Mesendoderm (in vitro differentiated cells): ENCODE measurements at regions not wholly inside any gene's neighbourhood (a gene's known extent, or its start where the extent isn't known, plus 50 kb on each side); places are given as distances from the start of the nearest gene placed in this dataset.

Source experiments
- DNase-seq: peaks from one replicate; pipeline ENCODE4 v3.0.0; 2013
- H2AK5ac ChIP-seq: 2 replicates; pipeline ENCODE4 v1.6.1; 2013; ENCODE audit warnings: low read length, inconsistent platforms
- H2BK120ac ChIP-seq: 2 replicates; pipeline ENCODE4 v1.6.1; 2013; ENCODE audit warnings: low read depth, mild to moderate bottlenecking, low read length, moderate library complexity, mixed read lengths
- H2BK15ac ChIP-seq: replicated peaks from 2 replicates; pipeline ENCODE4 v1.6.1; 2013; ENCODE audit warnings: low read depth, mild to moderate bottlenecking, moderate library complexity
- H2BK5ac ChIP-seq: 2 replicates; pipeline ENCODE4 v1.6.1; 2013; ENCODE audit warnings: low read length, inconsistent platforms
- H3K18ac ChIP-seq: 2 replicates; pipeline ENCODE4 v1.6.1; 2013; ENCODE audit warnings: mild to moderate bottlenecking, low read length, mixed read lengths
- H3K23ac ChIP-seq: one replicate; pipeline ENCODE4 v1.6.1; 2013; ENCODE audit warnings: low read length
- H3K27ac ChIP-seq: 2 replicates; pipeline ENCODE4 v1.5.1; 2013; ENCODE audit warnings: low read depth, mild to moderate bottlenecking, inconsistent platforms, low read length, moderate library complexity
- H3K27me3 ChIP-seq: 2 replicates; pipeline ENCODE4 v1.6.1; 2013; ENCODE audit warnings: low read length, control low read depth, mild to moderate bottlenecking, inconsistent platforms; ENCODE audit not compliant: insufficient read depth, poor library complexity
- H3K36me3 ChIP-seq: 2 replicates; pipeline ENCODE4 v1.6.1; 2013; ENCODE audit warnings: low read length, inconsistent platforms; ENCODE audit not compliant: control insufficient read depth, insufficient read depth
- H3K4ac ChIP-seq: one replicate; pipeline ENCODE4 v1.6.1; 2013; ENCODE audit warnings: low read depth, mild to moderate bottlenecking, low read length, moderate library complexity
- H3K4me1 ChIP-seq: 2 replicates; pipeline ENCODE4 v1.6.1; 2013; ENCODE audit warnings: low read depth, low read length, inconsistent platforms; ENCODE audit not compliant: control insufficient read depth
- H3K4me2 ChIP-seq: 2 replicates; pipeline ENCODE4 v1.6.1; 2013; ENCODE audit warnings: low read length
- H3K4me3 ChIP-seq: 2 replicates; pipeline ENCODE4 v1.5.1; 2013; ENCODE audit warnings: mild to moderate bottlenecking, low read length
- H3K56ac ChIP-seq: one replicate; pipeline ENCODE4 v1.6.1; 2013; ENCODE audit warnings: low read length
- H3K79me1 ChIP-seq: 2 replicates; pipeline ENCODE4 v1.6.1; 2013; ENCODE audit warnings: low read length, inconsistent platforms
- H3K79me2 ChIP-seq: 2 replicates; pipeline ENCODE4 v1.6.1; 2013; ENCODE audit warnings: mild to moderate bottlenecking, low read length; ENCODE audit not compliant: control insufficient read depth, insufficient read depth
- H3K9ac ChIP-seq: 2 replicates; pipeline ENCODE4 v1.6.1; 2013; ENCODE audit warnings: low read length, inconsistent platforms
- H4K5ac ChIP-seq: one replicate; pipeline ENCODE4 v1.6.1; 2013; ENCODE audit warnings: low read length
- H4K8ac ChIP-seq: one replicate; pipeline ENCODE4 v1.6.1; 2013; ENCODE audit warnings: low read depth, mild to moderate bottlenecking, control low read depth, low read length, moderate library complexity
- WGBS: extraction: QIAGEN DNeasy Blood & Tissue Kit; methylation state at CpG from one replicate; pipeline ENCODE4 v1.1.7; 2013; ENCODE audit warnings: low lambda C conversion rate, missing lambda C conversion rate; ENCODE audit not compliant: insufficient coverage; ENCODE audit errors: extremely low coverage; 5-methylcytosine and 5-hydroxymethylcytosine counted together

GRCh38 chrX:121298499-121298898 lies 251.1 kb downstream of the GLUD2 start:
- Histone ChIP-seq H3K4me1 (no peaks in the 10 kb centered on the region), H3K4me3 (no peak overlapping the region), H2AK5ac (no peak overlapping the region), H2BK15ac (no peak overlapping the region), H3K79me2 (no peaks in the 10 kb centered on the region), H4K5ac (no peak overlapping the region), H3K27ac (no peak overlapping the region), H4K8ac (no peak overlapping the region), H3K23ac (no peak overlapping the region), H3K4ac (no peak overlapping the region), H2BK120ac (no peak overlapping the region), H3K56ac (no peak overlapping the region), H3K36me3 (no peaks in the 10 kb centered on the region), H3K27me3 (no peaks in the 10 kb centered on the region), H3K9ac (no peak overlapping the region), H3K4me2 (no peak overlapping the region), H3K79me1 (no peaks in the 10 kb centered on the region), H3K18ac (no peak overlapping the region), H2BK5ac (no peak overlapping the region)
- DNase-seq: no peak
- no CpG with 5 or more reads among the region's 1 CpG for WGBS

DNA sequence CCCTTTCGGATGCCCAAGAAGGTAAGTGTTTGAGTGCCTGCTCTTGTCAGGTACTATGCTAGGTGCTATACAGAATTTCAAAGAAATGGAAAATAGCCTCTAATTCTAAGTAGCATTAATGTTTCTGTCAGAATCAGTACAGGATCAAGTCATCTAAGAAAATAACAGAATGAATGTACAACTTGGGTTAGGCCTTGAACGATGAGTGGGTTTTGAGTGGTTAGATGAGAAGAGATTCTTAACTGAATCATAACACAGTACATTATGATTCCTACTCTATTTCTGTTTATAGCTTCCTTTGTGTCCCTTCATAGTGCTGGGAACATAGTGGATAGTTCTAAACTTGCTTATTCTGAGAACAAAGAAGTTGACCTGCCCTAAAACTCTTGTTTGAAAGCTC lies 253.9 kb downstream of the GLUD2 start:
- Histone ChIP-seq H3K18ac (no peak overlapping the region), H4K5ac (no peak overlapping the region), H3K79me2 (no peaks in the 10 kb centered on the region), H3K4ac (no peak overlapping the region), H4K8ac (no peak overlapping the region), H3K4me3 (no peak overlapping the region), H3K27ac (no peak overlapping the region), H2BK15ac (no peak overlapping the region), H3K23ac (no peak overlapping the region), H3K4me1 (no peaks in the 10 kb centered on the region), H3K4me2 (no peak overlapping the region), H3K9ac (no peak overlapping the region), H2BK5ac (no peak overlapping the region), H2AK5ac (no peak overlapping the region), H3K79me1 (no peaks in the 10 kb centered on the region), H2BK120ac (no peak overlapping the region), H3K56ac (no peak overlapping the region), H3K27me3 (no peaks in the 10 kb centered on the region), H3K36me3 (no peaks in the 10 kb centered on the region)
- no peak for DNase-seq
- no CpG with 5 or more reads among the region's 2 CpGs for WGBS

DNA sequence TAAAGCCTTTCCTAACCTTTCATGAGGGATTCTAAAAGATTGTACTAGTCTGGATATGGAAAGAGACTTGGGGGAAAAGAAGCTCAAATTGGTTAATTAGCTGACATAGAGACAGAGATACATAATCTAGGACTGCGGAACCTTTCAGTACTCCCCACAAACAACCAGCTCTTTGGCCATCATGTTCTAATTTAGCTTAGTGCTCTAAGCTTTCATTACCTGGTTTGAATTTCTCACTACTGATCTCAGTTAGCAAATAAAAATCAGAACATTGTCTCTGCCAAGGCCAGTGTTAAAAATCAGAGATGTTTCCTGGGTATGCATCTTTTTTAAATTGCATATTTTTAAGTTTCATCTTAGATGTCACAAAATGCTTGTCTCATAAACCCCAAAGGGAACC lies 254.4 kb downstream of the GLUD2 start:
- H3K27me3 ChIP-seq: no peaks in the 10 kb centered on the region
- no peak overlapping the region for H3K4ac ChIP-seq
- H4K5ac ChIP-seq: no peak overlapping the region
- H3K4me1 ChIP-seq: no peaks in the 10 kb centered on the region
- no peak overlapping the region for H2AK5ac ChIP-seq
- H3K4me3 ChIP-seq: no peak overlapping the region
- no peaks in the 10 kb centered on the region for H3K79me1 ChIP-seq
- no peaks in the 10 kb centered on the region for H3K36me3 ChIP-seq
- H2BK15ac ChIP-seq: no peak overlapping the region
- no CpG with 5 or more reads among the region's 1 CpG for WGBS
- H2BK120ac ChIP-seq: no peak overlapping the region
- no peak overlapping the region for H3K4me2 ChIP-seq
- H2BK5ac ChIP-seq: no peak overlapping the region
- H3K56ac ChIP-seq: no peak overlapping the region
- H3K27ac ChIP-seq: no peak overlapping the region
- no peak overlapping the region for H3K23ac ChIP-seq
- H3K18ac ChIP-seq: no peak overlapping the region
- no peak overlapping the region for H3K9ac ChIP-seq
- H3K79me2 ChIP-seq: no peaks in the 10 kb centered on the region
- no peak overlapping the region for H4K8ac ChIP-seq
- no peak for DNase-seq

DNA sequence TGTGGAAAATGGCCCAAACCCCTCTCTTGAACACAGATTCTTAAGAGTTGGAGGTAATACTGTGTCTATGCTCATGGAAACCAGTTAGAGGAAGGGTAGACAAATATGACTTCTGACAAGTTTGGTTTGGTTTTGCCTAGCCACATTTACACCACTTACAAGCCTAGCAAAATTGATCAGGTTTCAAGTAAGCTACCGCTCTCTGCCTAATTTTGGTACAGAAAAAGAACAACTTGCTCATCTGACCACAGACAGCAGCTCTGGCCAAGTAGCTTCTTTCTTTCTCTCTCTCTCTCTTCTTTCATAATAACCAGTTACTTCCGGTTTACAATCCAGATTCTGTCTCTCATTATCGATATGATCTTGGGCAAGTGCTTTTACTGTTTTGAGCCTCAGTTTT lies 260.0 kb downstream of the GLUD2 start:
- Histone ChIP-seq H2AK5ac (no peak overlapping the region), H3K27ac (no peak overlapping the region), H2BK120ac (no peak overlapping the region), H3K79me1 (no peaks in the 10 kb centered on the region), H3K56ac (no peak overlapping the region), H3K79me2 (no peaks in the 10 kb centered on the region), H3K4me3 (no peak overlapping the region), H4K8ac (no peak overlapping the region), H3K4me2 (no peak overlapping the region), H4K5ac (no peak overlapping the region), H3K4ac (no peak overlapping the region), H3K23ac (no peak overlapping the region), H3K18ac (no peak overlapping the region), H3K9ac (no peak overlapping the region), H3K4me1 (no peaks in the 10 kb centered on the region), H3K27me3 (no peaks in the 10 kb centered on the region), H3K36me3 (no peaks in the 10 kb centered on the region), H2BK15ac (no peak overlapping the region), H2BK5ac (no peak overlapping the region)
- WGBS: no CpG with 5 or more reads among the region's 3 CpGs
- no peak for DNase-seq

- no peaks in the 10 kb centered on the region for H3K27me3 ChIP-seq
- no CpG with 5 or more reads among the region's 3 CpGs for WGBS
- no peaks in the 10 kb centered on the region for H3K79me1 ChIP-seq
- peak; percentile 44 for DNase-seq
- no peak overlapping the region for H4K5ac ChIP-seq
- H3K18ac ChIP-seq: no peak overlapping the region
- no peaks in the 10 kb centered on the region for H3K36me3 ChIP-seq
- no peak overlapping the region for H3K4me2 ChIP-seq
- no peak overlapping the region for H2BK15ac ChIP-seq
- H2BK5ac ChIP-seq: no peak overlapping the region
- H3K23ac ChIP-seq: no peak overlapping the region
- no peaks in the 10 kb centered on the region for H3K79me2 ChIP-seq
- no peak overlapping the region for H3K9ac ChIP-seq
- no peak overlapping the region for H2AK5ac ChIP-seq
- H3K4me3 ChIP-seq: no peak overlapping the region
- H3K4ac ChIP-seq: no peak overlapping the region
- H4K8ac ChIP-seq: no peak overlapping the region
- no peaks in the 10 kb centered on the region for H3K4me1 ChIP-seq
- no peak overlapping the region for H2BK120ac ChIP-seq
- no peak overlapping the region for H3K56ac ChIP-seq
- H3K27ac ChIP-seq: no peak overlapping the region
These were observed 260.9 kb downstream of the GLUD2 start for GRCh38 chrX:121308276-121308805.

DNA sequence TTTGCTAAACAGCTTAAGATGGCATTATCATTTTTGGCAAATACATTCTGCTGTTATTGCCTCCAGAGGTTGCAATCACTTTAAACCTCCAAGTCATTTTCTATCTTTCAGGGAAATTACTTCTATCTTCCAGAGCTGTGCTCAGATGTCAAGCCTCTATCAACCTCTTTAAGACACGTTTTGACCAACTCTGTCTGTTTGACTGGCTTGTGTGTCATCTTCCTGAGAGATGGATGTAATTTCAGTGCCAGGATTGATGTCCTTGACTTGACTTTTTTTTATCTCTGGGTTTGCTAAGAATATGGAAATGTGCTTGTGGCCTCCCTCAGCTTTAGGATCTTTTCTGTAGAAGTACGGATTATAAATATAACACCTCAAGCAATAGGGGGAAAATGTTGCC lies 263.4 kb downstream of the GLUD2 start:
- Histone ChIP-seq H4K5ac (no peak overlapping the region), H2BK120ac (no peak overlapping the region), H2BK15ac (no peak overlapping the region), H3K36me3 (no peaks in the 10 kb centered on the region), H3K4ac (no peak overlapping the region), H3K79me2 (no peaks in the 10 kb centered on the region), H3K27me3 (no peaks in the 10 kb centered on the region), H3K56ac (no peak overlapping the region), H3K4me1 (no peaks in the 10 kb centered on the region), H3K79me1 (no peaks in the 10 kb centered on the region), H3K4me3 (no peak overlapping the region), H4K8ac (no peak overlapping the region), H2AK5ac (no peak overlapping the region), H2BK5ac (no peak overlapping the region), H3K18ac (no peak overlapping the region), H3K4me2 (no peak overlapping the region), H3K27ac (no peak overlapping the region), H3K23ac (no peak overlapping the region), H3K9ac (no peak overlapping the region)
- no peak for DNase-seq
- no CpG with 5 or more reads among the region's 2 CpGs for WGBS
